Fibroblast of skin of back (primary cell): ENCODE measurements at regions not wholly inside any gene's neighbourhood (a gene's known extent, or its start where the extent isn't known, plus 50 kb on each side); places are given as distances from the start of the nearest gene placed in this dataset.
"Not testable (repeated sequence)": the region's sequence is repeated elsewhere in the genome, so short reads cannot be mapped to it uniquely, and the experiment has no call there.

Source experiments
- DNase-seq: peaks from one replicate; pipeline ENCODE4 v3.0.0-alpha.2; 2013

DNA sequence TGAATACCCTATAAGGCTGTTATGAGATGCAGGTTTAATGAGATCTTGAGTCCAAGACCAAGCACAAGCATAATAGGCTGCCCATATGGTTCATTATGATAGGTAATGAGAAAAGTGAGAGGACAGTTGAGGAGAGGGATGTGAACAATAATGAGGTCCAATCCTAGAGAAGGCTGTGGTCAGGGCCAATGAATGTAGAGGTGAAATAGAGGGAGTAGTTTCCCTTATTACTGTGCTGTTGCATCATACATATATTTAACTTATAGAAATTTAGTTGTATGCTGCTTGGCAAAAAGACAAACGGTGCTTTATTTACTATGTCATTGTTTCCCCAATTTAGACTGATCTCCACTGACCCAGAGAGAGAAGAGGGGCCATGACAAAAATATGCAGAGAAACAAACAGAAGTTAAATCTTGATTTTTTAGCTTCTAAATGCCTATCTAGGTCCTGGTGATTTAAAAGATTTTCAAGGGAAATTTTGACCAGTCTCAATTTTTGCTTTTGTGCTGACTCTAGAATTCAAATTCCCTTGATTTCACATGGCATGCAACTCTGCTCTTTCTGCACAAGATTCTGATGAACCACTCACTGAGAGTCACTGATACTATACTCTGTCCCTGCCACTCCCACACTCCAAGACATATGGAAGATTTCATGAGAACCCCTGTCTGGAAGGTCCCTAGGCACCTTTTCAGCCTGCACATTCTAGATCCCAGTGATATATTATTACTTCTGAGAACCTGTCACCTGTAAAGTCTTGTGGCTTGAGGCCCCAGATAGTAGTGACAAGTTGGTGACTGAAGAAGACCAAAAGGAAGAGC lies 159.7 kb downstream of the VSIG4 start:
- no peak for DNase-seq

DNA sequence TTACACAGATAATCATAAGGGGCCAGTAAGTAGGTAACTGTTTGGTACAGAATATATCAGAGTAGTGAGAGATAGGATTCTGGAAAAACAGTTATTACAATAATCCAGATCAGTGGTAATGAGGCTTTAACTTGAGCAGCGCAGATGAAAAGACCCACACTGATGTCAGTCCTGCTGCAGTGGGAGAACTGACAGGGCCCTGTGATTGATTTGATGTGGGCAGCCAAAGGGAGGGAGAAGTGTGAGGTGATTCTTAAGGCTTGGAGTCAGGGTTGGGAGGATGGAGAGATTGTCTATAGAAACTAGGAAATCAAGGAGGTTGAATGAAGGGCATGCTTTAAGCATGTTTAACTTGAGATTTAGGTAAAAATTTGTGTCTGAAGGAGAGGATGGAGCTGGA lies 161.4 kb downstream of the VSIG4 start:
- DNase-seq: no peak

DNA sequence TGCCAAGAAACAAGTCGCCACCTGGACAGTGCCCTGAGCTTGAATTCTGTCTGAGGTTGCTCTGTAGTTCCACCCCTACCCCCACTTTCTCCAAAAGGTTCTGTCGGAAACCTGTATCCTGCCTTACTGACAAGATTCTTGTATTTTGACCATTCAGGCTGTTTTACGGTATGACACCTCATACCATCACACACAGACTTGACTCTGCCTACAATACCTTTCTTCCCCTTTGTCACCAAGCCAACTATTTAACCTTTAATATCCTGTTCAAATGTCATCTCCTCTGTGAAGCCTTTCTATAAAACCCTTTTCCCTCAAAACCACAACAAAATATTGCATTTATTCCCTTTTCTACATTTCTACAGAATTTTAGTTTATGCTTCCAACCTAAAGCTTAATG lies 161.9 kb downstream of the VSIG4 start:
- DNase-seq: no peak

DNA sequence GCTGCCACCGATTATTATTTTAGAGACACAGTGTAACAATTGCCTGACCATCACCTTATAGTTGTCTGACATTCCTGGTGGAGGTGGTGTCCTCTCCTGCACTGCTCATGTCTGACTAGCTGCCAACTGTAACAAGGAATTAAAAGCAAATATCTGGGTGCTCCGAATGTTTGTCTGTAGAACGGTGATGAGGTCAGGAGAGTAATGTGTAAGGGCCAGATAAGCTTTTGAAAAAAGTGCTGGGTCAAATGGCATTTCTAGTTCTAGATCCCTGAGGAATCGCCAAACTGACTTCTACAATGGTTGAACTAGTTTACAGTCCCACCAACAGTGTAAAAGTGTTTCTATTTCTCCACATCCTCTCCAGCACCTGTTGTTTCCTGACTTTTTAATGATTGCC lies 164.3 kb downstream of the VSIG4 start:
- not testable (repeated sequence) for DNase-seq

DNA sequence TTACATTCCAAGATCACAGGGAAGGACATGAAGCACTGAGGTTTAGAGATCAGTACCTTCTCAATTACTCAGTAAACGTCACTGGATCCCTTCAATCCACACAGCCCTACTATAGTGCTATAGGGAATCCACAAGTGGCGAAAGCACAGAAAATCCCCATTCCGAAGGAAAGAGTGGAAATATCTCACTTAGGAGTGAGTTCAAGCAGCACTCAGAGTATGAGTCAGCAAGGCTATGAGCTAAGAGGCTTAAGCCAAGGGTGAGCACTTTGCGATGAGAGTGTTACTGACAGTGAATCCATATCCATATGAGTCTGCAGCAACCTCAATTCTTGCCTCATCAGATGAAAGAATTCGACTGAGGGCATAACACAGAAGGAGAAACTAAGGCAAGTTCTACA lies 165.1 kb downstream of the VSIG4 start:
- no peak for DNase-seq

DNA sequence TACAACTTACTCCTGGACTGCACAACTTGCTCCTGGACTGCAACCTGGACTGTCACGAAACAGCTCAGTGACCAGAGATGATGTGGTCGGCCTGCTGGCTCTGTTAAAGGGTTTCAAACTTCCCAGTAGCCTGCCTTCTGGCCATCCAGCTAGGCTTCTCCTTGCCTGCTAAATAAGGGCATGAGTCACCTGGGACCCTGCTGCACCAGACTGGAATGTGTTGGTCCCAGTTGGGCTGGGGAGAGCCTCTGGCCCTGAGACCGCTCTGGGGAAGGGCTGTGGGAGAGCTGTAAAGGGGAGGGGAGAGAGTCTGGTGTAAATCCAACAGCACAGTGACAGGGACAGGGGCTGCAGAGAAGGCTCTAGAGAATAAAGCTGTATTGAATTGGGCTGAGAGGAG lies 165.8 kb downstream of the VSIG4 start:
- DNase-seq: no peak

DNA sequence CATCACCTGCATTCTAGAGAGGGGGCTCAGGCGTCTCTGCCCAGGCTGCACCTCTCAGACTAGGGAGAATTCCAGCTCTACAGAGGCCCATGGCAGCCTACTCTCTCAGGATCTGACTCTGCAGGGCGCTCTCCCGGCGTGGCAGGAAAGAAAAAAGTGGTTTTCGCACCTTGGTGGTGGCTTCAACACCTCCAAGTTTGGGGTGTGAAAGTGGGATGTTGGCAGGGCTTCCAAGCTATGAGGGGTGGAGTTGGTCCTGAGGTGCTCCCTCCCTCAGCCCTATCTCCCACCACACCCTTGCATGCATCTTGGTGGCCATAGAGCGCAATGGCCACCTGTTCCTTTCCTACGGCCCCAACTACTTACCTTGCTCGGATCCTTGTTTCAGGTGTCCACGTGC lies 166.5 kb downstream of the VSIG4 start:
- DNase-seq: no peak

DNA sequence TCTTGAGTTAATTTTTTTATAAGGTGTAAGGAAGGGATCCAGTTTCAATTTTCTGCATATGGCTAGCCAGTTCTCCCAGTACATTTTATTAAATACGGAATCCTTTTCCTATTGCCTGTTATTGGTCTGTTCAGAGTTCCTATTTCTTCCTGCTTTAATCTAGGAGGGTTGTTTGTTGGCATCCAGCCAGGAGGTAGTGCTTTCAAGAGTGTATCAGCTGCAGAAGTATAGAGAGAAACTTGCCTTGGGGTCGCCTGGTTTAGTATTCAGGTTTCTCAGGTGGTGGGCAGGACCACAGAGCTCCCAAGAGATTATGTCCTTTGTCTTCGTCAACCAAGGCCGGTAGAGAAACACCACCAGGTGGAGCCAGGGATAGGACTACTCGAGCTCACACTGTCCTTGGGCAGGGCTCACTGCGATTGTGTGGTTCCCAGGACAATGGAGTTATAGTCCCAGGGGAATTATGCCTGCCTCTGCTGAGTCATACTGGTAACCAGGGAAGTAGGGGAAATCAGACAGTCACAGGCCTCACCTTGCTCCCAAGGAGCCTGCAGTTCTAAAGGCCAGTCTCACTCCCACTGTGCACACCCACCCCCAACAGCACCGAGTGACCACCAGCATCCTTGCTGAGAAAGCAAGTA lies 168.1 kb downstream of the VSIG4 start:
- peak; percentile 9 for DNase-seq

DNA sequence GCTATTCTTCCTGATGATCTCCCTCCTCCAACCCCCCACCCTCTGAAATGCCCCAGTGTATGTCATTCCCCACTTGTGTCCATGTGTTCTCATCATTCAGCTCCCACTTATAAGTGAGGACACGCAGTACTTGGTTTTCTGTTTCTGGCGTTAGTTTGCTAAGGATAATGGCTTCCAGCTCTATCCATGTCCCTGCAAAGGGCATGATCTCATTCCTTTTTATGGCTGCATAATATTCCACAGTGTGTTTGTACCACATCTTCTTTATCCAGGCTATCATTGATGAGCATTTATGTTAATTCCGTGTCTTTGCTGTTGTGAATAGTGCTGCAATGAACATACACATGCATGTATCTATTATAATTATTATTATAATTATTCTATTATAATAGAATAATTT lies 169.3 kb downstream of the VSIG4 start:
- DNase-seq: not testable (repeated sequence)

DNA sequence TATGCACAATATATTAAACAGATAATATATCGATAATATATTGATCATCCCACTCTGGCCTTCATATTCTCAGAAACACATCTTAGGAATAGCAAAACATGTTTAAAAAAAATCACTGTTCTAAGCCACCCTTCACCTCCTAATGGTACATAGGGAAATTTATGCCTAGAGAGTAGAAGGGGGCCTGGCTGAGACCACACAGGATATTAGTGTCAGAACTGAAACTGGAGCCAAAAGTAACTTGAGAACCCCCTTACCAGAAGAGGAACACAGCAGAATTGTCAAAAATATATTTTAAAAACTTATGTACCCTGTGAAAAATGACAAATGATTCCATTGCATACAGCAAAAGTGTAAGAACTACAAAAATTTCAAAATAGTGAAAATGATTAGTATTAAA lies 173.1 kb downstream of the VSIG4 start:
- no peak for DNase-seq

DNA sequence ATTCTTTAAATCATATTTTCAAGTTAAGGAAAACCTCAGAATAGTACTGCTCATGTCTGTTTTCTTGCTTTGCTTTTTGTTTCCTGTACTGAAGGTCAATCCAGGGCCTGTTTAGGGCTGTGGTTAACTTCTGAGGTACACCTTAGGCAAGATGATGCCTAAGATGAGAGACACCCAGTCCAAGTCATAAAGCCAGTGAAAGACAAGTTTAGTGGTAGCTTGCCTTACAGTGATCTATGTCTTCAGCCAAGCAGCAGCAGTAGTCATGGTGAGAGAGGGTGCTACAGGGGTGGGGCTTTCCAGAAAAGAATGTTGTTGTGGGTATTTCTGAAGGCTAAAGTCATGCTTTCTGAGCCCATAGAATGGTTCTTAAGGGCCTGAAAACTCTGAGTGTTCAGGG lies 173.7 kb downstream of the VSIG4 start:
- no peak for DNase-seq

DNA sequence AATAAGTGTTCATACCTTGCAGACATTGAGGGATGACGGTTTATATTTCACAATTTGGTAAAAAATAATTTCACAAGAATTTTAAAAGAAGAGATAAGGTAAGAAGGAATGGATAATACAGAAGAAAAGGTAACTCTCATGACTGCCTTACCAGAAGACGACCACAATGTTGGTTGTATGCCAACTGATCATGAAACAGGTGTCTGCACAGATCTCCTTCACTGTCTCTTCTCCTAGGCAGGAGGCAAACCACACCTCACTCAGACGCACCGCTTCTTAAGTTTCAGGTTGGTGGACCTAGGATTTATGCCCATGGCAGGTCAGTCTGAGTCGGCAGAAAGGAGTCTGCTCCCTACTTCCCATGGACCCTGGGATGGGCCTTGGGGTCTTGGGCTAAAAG lies 177.2 kb downstream of the VSIG4 start:
- no peak for DNase-seq

DNA sequence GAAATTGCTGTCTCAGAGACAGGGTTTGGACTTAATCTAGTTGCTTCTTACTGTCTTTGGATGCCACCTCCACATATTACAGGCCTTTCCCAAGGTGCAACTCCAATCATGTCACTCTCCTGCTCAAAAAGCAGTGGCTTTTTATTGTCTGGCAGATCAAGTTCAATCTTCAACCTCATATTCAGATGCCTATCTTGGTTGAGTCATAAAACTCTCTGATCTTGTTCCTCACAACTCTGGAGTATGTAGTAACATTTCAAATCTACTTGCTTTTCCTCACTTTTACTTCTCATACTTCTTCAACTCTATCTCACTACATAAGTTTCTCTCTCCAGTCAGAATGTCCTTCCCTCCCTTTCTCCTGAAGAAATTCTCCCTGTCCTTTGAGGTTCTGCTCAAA lies 180.6 kb downstream of the VSIG4 start:
- DNase-seq: no peak

DNA sequence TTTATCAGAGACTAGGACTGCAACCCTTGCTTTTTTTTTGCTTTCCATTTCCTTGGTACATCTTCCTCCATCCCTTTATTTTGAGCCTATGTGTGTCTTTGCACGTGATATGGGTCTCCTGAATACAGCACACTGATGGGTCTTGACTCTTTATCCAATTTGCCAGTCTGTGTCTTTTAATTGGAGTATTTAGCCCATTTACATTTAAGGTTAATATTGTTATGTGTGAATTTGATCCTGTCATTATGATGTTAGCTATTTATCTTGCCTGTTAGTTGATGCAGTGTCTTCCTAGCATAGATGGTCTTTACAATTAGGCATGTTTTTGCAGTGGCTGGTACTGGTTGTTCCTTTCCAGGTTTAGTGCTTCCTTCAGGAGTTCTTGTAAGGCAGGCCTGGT lies 185.4 kb downstream of the VSIG4 start:
- DNase-seq: not testable (repeated sequence)

DNA sequence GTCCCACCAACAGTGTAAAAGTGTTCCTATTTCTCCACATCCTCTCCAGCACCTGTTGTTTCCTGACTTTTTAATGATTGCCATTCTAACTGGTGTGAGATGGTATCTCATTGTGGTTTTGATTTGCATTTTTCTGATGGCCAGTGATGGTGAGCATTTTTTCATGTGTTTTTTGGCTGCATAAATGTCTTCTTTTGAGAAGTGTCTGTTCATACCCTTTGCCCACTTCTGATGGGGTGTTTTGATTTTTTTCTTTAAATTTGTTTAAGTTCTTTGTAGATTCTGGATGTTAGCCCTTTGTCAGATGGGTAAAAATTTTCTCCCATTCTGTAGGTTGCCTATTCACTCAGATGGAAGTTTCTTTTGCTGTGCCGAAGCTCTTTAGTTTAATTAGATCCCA lies 183.9 kb downstream of the MSN start:
- DNase-seq: not testable (repeated sequence)

DNA sequence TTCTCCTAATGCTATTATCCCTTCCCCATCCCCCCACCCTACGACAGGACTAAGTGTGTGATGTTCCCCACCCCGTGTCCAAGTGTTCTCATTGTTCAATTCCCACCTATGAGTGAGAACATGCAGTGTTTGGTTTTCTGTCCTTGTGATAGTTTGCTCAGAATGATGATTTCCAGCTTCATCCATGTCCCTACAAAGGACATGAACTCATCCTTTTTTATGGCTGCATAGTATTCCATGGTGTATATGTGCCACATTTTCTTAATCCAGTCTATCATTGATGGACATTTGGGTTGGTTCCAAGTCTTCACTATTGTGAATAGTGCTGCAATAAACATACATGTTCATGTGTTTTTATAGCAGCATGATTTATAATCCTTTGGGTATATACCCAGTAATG lies 183.4 kb downstream of the MSN start:
- not testable (repeated sequence) for DNase-seq

DNA sequence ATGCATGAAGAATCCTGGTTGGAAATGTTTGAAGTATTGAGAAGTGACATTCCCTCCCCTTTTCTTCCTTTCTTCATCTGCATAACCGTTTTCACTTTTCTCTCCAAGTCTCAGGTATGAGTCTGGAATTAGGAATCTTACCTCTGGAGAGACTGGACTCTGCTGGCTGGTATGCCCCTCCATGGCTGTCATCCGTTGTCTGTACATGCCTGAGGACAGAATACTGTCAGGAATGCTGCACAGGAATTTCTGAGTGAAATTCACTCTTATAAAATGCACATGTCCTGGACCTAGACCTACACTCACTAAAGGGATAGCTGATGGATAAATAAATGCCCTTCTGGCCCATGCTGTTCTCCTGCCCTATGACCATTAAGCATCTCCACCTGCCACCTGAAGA lies 179.5 kb downstream of the MSN start:
- no peak for DNase-seq

DNA sequence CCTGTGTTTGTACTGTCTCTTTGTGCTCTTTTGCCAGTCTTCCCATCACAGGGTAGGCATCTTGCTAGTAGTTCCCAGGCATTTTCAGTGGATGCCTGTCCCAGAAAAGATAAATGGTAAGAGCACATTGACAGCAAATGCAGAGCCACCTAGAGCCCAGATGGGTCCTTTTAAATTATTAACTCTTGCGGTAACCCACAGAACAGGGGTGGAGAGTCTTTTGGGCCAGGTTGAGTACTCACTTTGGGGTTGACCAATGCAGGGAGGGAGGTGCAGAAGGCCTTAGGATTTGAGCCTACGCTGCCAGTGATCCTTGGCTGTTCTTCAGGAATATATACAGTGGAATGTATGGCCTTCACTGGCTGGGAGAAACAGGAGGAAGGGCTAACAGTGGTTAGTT lies 173.8 kb downstream of the MSN start:
- no peak for DNase-seq

DNA sequence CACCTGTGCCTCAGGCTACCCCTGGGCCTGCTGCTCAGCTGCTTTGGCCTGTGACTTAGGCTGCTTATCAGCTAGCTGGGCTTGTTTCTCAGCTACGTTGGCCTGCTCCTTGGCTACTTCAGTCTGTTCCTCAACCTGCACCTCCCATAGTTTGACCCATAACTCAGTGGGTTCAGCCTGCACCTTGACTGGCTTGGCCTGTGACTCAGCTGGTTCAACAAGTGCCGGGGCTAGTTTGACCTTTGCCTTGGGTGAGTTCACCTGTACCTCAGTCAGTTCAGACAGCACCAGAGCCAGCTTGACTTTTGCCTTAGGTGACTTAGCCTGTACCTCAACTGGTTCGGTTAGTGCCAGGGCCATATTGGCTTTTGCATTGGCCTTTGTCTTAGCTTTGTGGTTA lies 171.2 kb downstream of the MSN start:
- DNase-seq: no peak

DNA sequence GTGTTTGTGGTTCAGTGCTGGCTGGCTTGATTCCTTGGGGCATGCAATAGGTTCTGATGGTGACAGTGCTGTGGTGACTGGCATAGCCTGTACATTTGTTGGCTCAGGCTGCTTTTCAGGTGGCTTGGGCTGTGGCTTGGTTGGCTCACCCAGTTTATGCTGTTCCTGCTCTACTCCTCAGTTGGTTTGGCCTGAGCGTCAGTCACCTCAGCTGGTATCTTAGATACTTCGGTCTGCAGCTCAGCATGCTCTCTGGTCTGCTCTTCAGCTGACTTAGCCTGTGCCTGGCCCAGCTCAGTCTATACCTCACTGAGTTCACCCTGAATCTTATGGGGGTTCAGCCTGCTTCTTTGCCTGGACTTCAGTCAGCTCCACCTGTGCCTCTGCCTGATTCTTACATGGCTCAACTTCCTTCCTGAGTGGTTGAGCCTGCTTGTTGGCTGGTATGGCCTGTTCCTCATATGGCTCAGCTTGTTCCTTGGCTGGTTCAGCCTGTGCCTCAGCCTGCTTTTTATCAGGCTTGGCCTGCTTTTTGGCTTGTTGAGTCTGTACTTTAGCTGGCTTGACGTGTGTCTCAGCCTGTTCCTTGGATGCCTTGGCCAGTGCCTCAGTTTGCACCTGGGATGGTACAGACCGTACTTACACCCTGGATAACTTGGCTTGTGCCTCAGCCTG lies 170.6 kb downstream of the MSN start:
- no peak for DNase-seq

DNA sequence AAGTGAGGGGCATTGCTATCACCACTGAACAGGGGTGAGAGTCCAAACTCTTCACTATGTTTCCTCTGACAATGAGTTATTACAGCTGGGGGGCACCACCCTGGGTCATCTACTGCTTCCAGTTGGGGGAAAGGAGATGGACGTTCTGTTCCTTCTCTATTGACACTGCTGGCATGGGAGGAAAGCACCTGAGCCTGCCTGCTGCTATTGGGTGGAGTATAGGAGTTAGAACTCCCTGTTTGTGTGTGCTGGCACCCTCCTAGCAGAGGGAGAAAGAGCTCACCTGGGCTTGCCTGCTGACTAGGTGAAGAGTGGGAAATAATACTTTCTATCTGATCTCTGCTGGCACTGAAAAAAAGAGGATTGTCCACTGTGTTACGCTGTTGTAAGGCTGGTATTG lies 163.8 kb downstream of the MSN start:
- no peak for DNase-seq

DNA sequence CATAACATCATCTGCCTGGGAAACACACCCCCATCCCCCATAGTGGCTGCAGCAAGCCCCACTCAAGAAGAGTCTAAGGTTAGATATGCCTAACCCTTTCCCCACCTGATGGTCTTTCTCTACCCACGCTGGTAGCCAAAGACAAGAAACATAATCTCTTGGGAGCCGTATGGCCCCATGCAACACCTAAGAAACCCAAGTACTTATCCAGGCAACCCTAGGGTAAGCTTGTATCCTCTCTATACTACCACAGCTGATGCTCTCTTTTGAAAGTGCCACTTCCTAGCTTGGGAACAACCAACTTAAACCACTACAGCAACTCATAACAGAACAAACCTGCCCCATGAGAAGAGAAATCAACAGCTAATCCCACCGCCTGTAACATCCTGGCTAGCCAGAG lies 161.1 kb downstream of the MSN start:
- no peak for DNase-seq

DNA sequence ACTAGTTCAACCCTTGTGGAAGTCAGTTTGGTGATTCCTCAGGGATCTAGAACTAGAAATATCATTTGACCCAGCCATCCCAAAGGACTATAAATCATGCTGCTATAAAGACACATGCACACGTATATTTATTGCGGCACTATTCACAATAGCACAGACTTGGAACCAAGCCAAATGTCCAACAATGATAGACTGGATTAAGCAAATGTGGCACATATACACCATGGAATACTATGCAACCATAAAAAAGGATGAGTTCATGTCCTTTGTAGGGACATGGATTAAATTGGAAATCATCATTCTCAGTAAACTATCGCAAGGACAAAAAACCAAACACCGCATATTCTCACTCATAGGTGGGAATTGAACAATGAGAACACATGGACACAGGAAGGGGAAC lies 157.8 kb downstream of the MSN start:
- not testable (repeated sequence) for DNase-seq
